SIG-M5 treated with dmso at 0.1 percent for 504 hours (cell line): ENCODE measurements at regions not wholly inside any gene's neighbourhood (a gene's known extent, or its start where the extent isn't known, plus 50 kb on each side); places are given as distances from the start of the nearest gene placed in this dataset.
"Not testable (repeated sequence)": the region's sequence is repeated elsewhere in the genome, so short reads cannot be mapped to it uniquely, and the experiment has no call there.

Source experiments
- DNase-seq: peaks from one replicate; lab custom pipeline; 2025; ENCODE audit not compliant: unreplicated experiment; lab: John Stamatoyannopoulos, UW

DNA sequence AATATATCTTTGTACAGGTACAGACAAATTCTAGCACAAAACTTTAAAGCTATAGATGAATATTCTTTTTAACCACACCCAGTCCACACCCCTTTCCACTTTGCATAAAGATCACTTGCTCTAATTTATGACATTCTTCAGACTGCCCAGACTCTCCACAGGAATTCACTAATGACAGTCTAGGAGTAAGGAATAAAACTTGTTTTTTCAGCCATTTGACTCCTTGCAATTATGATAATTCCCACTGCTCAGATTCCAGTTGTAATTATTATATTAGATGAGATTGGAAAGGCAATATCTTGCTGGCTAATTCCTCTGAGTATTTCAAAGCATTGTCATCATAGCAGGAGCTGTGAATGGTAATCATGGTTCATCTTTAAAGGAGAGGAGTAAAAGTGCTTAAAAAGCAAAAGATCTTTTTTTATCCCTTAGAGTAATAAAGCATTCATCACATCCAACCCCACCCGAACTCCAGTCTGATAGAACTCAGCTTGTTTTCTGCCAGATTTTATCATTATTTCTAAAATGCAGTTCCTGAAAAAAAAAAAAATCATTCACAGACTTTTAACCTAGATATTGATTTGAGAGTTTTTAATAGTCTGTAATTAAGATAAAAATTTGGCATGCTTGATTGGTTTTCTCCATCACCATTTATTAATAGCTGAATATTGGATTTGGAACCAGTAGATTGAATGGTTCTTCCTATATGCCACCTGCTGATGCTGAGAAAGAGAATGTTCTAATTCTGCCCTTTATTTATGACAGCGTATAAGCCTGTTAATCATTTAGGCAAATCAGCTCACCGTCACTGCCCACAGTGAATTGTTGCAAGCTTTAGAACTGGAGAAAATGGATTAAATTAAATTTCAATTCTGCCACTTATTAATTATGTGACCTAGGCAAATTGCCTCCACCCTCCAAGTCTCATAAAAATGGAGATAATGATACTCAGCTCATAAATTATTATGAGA, 93.9 kb upstream of the RASSF8 start:
- DNase-seq = no peak

GRCh38 chr12:25866586-25867378, 91.7 kb upstream of the RASSF8 start:
- no peak for DNase-seq

DNA sequence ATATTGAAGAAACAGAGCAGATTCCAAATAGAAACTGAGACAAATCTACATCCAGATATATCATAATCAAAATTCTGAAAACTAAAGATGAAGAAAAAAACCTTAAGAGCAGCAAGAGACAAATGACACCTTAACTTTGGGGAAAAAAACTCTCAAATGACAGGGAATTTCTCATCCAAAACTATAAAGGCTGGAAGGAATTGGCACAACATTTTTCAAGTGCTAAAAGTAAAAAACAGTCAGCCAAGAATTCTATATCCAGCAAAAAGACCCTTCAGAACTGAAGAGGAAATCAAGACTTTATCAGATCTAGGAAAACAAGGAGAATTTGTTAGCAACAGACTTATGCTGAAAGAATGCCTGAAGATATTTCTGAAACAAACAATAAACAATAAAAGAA, 90.3 kb upstream of the RASSF8 start:
- DNase-seq = no peak

DNA sequence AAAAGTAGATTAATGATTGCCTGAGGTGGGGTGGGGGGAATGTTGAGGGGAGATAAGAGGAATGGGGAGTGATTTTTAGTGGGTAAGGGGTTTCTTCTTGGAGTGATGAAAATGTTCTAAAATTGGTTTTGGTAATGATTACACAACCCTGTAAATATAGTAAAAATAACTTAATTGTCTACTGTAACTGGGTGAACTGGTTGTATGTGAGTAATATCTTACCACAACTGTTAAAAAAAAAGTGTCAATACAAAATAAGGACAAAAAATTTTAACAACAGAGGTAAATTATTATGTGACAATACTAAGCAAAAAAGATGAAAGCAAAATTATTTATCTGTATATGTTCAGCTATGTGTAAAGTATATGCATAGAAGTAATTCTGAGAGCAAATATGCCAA, 86.3 kb upstream of the RASSF8 start:
- no peak for DNase-seq

DNA sequence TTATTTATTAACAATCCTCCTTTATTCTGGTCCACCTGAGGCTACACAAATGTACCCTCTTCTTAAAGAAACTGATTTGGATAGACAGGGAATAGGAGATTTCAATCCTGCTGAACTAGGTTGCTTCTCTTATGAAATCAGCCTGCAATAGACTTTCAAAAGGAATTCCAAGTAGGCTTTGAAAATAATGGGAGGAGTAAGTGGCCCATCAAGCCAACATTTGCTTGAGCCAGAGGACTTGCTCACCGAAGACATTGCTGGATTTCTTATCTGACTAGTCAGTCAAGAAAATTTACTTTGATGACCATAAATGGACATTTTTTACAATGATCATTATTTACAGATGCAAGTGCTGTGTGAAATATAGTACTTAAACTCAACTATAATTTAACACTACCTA, 82.8 kb upstream of the RASSF8 start:
- no peak for DNase-seq

DNA sequence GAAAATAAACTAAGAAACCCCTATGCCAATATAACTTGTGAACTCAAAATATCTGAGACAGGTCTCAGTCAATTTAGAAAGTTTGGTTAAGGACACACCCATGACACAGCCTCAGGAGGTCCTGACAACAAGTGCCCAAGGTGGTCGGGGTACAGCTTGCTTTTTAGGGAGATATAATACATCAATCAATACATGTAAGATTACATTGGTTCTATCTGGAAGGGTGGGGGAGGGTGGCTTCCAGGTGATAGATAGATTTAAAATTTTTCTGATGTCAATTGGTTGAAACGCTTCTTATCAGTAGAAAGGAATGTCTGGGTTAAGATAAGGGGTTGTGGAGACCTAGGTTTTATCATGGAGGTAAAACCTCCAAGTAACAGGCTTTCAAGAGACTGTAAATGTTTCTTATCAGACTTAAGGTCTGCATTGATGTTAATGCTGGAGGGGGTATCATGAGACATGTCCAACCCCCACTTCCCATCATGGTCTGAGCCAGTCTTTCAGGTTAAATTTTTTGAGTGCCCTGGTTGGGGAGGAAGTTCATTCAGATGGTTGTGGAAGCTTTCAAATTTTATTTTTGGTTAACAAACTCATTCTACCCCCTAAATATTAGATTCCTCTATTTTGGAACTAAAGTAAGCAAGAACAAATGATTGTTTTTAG, 82.0 kb upstream of the RASSF8 start:
- no peak for DNase-seq

- DNase-seq = no peak
Observed at GRCh38 chr12:25877446-25877845, 81.0 kb upstream of the RASSF8 start.

GRCh38 chr12:25882266-25882665, 76.2 kb upstream of the RASSF8 start:
- no peak for DNase-seq

GRCh38 chr12:25883026-25883916, 75.2 kb upstream of the RASSF8 start:
- DNase-seq = no peak

DNA sequence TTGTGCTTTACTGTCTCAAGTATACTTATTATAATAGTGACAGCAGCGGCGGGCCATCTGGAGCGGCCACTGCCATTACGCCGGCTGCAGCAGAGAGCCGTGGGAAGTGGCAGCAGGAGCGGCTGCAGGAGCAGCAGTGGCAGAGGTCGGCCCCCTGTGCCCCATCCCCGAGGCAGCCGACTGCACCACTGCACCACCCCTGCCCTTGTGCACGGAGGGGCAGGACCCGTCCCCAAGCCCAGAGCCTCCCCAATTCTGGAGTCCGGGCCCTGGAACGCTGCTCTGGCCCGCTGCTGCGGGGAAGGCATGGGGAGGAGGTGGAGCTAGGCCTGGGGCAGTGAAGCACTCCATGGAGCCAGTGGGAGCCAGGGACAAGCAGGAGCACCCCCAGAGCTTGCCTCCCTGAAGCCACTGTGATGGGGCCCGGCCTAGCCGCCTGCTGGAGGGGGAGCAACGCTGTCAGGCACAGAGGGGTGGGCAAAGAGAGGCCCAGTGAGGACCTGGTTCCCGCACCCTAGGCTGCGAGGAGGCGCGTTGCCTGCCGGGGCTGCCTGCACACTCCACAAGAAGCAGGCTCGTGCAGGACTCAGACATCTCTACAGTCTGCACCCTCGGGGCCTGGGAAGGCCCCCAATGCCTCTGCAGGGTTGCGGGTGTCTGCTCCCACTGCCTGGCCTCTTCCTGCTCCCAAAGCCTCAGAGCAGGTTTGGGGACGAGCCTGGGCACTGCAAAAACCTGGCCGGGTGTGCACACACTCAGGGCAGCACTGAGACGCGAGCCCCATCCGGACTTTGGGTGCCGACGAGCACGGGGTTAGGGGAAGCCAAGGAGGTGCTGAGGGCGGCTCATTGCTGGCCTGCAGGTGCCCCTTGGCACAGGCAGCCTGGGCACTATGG, 74.2 kb upstream of the RASSF8 start:
- no peak for DNase-seq

GRCh38 chr12:25884920-25885234, 73.6 kb upstream of the RASSF8 start:
- DNase-seq = no peak

- no peak for DNase-seq
Observed at GRCh38 chr12:25886396-25886795, 72.1 kb upstream of the RASSF8 start.

DNA sequence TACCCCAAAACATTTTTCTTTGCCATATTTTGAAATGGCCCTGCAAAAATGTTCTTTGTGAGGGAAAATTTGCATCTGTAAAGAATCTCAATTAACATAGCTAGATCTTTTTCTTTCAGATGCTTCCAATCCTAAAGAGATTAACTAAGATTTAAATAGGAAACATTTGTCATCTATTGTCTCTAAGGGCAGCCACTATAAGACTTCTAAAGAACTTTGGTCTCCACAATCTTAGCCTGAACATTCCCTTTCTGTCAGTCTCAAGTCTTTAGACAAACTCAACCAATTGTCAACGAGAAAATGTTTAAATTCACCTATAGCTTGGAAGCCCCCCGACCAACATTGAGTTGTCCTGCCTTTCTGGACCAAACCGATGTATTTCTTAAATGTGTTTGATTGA, 71.1 kb upstream of the RASSF8 start:
- no peak for DNase-seq

DNA sequence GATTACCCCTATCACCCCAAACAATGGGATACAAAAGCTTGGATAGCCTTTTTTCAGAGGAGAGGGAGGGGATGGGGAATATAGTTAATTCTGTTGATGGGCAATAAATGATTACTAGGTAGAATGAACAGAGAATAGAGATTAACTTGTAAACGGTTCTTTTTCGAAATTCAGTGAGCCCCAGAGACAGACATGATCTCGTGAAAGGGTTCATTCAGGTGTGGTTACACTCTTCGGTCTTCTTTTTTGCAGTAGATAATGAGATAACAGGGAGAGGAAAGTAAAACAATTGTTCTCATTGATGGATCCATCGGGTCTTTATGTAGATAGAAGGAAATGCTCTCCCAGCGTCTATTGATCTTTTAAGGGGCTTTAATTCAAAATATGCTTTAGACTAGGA, 69.3 kb upstream of the RASSF8 start:
- no peak for DNase-seq

GRCh38 chr12:25891095-25891494, 67.4 kb upstream of the RASSF8 start:
- DNase-seq = not testable (repeated sequence)

DNA sequence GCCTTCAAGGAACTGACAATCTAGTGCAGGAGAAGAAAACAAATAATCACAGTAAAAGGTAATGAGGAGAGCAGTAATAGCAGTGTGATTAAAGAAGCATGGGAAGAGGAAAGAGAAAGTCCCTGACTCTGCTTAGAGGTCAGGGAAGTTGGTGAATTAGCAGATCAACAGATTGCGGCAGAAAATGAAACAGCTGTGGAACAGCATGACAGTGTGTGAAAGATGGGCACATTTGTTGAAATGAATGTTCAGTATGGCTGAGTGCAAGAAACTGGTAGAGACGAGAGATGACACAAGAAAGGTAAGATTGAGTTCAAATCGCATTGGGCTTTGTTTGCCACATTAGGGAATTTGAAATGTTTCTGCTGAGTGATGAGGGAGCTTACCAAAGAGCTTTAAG, 63.7 kb upstream of the RASSF8 start:
- DNase-seq = no peak

GRCh38 chr12:25896981-25897380, 61.5 kb upstream of the RASSF8 start:
- no peak for DNase-seq

DNA sequence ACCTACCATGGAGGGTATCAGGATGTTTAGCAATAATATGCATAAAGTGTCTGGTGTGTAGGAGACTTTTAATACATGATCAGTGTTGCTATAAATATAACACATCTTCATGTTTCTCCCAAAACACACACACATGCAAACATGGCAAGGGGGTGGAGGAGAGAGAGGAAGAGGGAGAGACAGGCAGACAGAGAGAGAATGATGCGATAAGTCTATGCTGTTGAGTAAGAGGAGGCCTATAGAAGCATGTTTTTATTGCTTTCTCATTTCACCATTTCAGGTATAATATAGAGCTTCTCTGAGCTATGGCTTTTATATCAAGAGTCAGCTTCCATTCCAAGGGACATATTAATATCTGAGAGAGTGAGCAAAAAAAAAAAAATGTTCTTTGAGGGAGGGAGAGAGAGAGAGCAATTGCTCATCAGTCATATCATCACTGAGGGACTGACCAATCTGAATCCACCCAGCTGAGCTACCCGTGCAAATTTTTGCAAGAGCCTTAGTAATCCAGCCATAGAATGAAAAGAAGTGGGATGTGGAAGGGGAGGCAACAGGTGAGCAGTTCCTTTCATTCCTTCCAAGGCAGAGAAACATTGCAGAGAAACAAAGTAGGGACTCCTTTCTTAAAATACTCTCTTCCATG, 54.8 kb upstream of the RASSF8 start:
- no peak for DNase-seq

DNA sequence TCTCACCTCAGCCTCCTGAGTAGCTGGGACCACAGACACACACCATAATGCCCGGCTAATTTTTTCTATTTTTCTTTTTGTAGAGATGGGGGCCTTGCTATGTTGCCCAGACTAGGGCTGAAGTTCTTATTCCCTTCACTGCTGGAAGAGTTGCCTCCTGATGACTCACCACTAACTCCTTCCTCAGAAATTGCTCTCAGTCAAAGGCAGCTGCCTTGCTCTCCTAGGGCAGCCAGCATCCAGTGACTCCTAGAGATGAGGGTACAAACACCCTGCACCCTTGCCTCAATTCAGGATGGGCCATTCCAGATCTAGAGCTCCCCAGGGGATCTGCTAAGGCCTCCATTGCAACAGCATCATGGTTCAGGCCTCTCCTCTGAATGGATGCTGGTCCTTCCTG, 54.0 kb upstream of the RASSF8 start:
- no peak for DNase-seq
